Tibial nerve (tissue), 3 donors: ENCODE measurements at regions not wholly inside any gene's neighbourhood (a gene's known extent, or its start where the extent isn't known, plus 50 kb on each side); places are given as distances from the start of the nearest gene placed in this dataset.

Source experiments
- POLR2A ChIP-seq, 2 donors: fragments of 450-650 bp; IDR thresholded peaks; one replicate each; pipeline ENCODE4 v1.6.1; 2017; ENCODE audit warnings: antibody characterized with exemption in 2 of 2, mild to moderate bottlenecking in 2 of 2, moderate library complexity in 2 of 2
- TF ChIP-seq, protein P1 (sequence below), 5 experiments: fragments of 200-600 bp in 3 of 5; fragments of 450-650 bp in 2 of 5; sonication (generic) in 3 of 5; IDR thresholded peaks; one replicate each; pipeline ENCODE4 v1.5.1; 2016 to 2019; ENCODE audit warnings: antibody characterized with exemption in 5 of 5, mild to moderate bottlenecking in 3 of 5, moderate library complexity in 2 of 5

DNA sequence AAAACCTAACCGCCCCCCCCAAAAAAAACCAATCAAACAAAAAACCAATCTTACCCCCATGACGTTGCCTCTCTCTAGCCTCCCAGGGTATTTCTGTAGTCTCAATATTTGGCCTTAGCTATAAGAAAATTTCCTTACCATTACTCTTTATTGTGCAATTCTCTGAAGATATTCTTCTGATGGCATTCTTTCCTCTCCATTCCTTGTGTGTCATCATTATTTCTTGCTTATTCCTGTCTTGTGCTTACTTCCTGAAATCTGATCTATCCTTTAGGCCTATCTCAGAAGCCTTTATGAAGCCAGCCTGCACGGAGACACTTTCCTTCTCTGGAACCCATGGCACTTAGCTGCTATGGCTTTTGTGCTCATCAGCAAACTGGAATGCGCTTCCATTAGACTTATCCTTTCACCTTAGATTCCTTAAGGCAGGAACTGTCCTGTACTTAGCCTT, 65.9 kb upstream of the DDR1 start:
- TF ChIP-seq, protein P1, sequence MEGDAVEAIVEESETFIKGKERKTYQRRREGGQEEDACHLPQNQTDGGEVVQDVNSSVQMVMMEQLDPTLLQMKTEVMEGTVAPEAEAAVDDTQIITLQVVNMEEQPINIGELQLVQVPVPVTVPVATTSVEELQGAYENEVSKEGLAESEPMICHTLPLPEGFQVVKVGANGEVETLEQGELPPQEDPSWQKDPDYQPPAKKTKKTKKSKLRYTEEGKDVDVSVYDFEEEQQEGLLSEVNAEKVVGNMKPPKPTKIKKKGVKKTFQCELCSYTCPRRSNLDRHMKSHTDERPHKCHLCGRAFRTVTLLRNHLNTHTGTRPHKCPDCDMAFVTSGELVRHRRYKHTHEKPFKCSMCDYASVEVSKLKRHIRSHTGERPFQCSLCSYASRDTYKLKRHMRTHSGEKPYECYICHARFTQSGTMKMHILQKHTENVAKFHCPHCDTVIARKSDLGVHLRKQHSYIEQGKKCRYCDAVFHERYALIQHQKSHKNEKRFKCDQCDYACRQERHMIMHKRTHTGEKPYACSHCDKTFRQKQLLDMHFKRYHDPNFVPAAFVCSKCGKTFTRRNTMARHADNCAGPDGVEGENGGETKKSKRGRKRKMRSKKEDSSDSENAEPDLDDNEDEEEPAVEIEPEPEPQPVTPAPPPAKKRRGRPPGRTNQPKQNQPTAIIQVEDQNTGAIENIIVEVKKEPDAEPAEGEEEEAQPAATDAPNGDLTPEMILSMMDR (IDR thresholded peaks at IDR 0.05): no peak
- no peak for TF ChIP-seq POLR2A (IDR thresholded peaks at IDR 0.05)
